COLO668 (cell line): ENCODE measurements at regions not wholly inside any gene's neighbourhood (a gene's known extent, or its start where the extent isn't known, plus 50 kb on each side); places are given as distances from the start of the nearest gene placed in this dataset.
"Not testable (repeated sequence)": the region's sequence is repeated elsewhere in the genome, so short reads cannot be mapped to it uniquely, and the experiment has no call there.

Experiments
- DNase-seq: peaks from one replicate; lab custom pipeline; 2025; ENCODE audit not compliant: unreplicated experiment; lab: John Stamatoyannopoulos, UW

DNA sequence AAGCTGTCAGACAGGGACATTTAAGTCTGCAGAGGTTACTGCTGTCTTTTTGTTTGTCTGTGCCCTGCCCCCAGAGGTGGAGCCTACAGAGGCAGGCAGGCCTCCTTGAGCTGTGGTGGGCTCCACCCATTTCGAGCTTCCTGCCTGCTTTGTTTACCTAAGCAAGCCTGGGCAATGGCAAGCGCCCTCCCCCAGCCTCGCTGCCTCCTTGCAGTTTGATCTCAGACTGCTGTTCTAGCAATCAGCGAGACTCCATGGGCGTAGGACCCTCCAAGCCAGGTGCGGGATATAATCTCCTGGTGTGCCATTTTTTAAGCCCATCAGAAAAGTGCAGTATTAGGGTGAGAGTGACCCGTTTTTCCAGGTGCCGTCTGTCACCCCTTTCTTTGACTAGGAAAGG, 53.6 kb upstream of the EDA2R start:
- DNase-seq = not testable (repeated sequence)
